Dendritic cell treated with granulocyte-macrophage colony-stimulating factor and Interleukin-4, amounts not matched to agents 40 ng/mL and 50 ng/mL, for 4 days (primary cell): ENCODE measurements at regions not wholly inside any gene's neighbourhood (a gene's known extent, or its start where the extent isn't known, plus 50 kb on each side); places are given as distances from the start of the nearest gene placed in this dataset.

Source experiments
- H3K27ac Mint-ChIP-seq: one replicate; pipeline ENCODE4 v1.8.0; 2022; ENCODE audit warnings: mild to moderate bottlenecking, mixed read lengths
- H3K27me3 Mint-ChIP-seq: one replicate; pipeline ENCODE4 v1.8.0; 2022; ENCODE audit warnings: mild to moderate bottlenecking, mixed read lengths
- H3K36me3 Mint-ChIP-seq: one replicate; pipeline ENCODE4 v1.8.0; 2022; ENCODE audit warnings: low read depth, mixed read lengths
- H3K4me1 Mint-ChIP-seq: one replicate; pipeline ENCODE4 v1.8.0; 2022; ENCODE audit warnings: low read depth, mixed read lengths
- H3K4me3 Mint-ChIP-seq: one replicate; pipeline ENCODE4 v1.8.0; 2022; ENCODE audit warnings: mild to moderate bottlenecking, moderate library complexity, mixed read lengths
- H3K9me3 Mint-ChIP-seq: one replicate; pipeline ENCODE4 v1.8.0; 2022; ENCODE audit warnings: mixed read lengths
- intact Hi-C: fragments of 100-400 bp; cut with micrococcal nuclease; formaldehyde crosslinking; loops from one replicate; pipeline ENCODE4 v1.15.0; 2022

- Mint-ChIP-seq H3K27me3 (peaks cover 5% of the 10 kb centered on the region), H3K4me3 (no peak overlapping the region), H3K27ac (peak overlapping the region; percentile 81), H3K4me1 (peaks cover 38% of the 10 kb centered on the region), H3K36me3 (no peaks in the 10 kb centered on the region), H3K9me3 (no peaks in the 10 kb centered on the region)
- intact Hi-C loops = no loop called here
Observed at GRCh38 chr9:91062281-91062680, 260.7 kb downstream of the SYK start.

GRCh38 chr9:91063471-91063870 is 261.9 kb downstream of the SYK start:
- Mint-ChIP-seq H3K4me3 (no peak overlapping the region), H3K36me3 (no peaks in the 10 kb centered on the region), H3K9me3 (no peaks in the 10 kb centered on the region), H3K27ac (no peak overlapping the region), H3K4me1 (peaks cover 31% of the 10 kb centered on the region), H3K27me3 (peaks cover 5% of the 10 kb centered on the region)
- intact Hi-C loops = no loop called here

GRCh38 chr9:91065231-91066041 is 263.8 kb downstream of the SYK start:
- Mint-ChIP-seq H3K9me3 (no peaks in the 10 kb centered on the region), H3K27ac (no peak overlapping the region), H3K36me3 (no peaks in the 10 kb centered on the region), H3K27me3 (peaks cover 4% of the 10 kb centered on the region), H3K4me1 (peaks cover 29% of the 10 kb centered on the region), H3K4me3 (no peak overlapping the region)
- intact Hi-C loops = no loop called here

- H3K36me3 Mint-ChIP-seq = no peaks in the 10 kb centered on the region
- peaks cover 25% of the 10 kb centered on the region for H3K4me1 Mint-ChIP-seq
- no peaks in the 10 kb centered on the region for H3K9me3 Mint-ChIP-seq
- intact Hi-C loops = no loop called here
- peaks cover 4% of the 10 kb centered on the region for H3K27me3 Mint-ChIP-seq
- no peak overlapping the region for H3K27ac Mint-ChIP-seq
- no peak overlapping the region for H3K4me3 Mint-ChIP-seq
Observed at GRCh38 chr9:91066042-91066415, 264.4 kb downstream of the SYK start.

- intact Hi-C loops = no loop called here
- Mint-ChIP-seq H3K4me3 (no peak overlapping the region), H3K36me3 (no peaks in the 10 kb centered on the region), H3K9me3 (no peaks in the 10 kb centered on the region), H3K27me3 (peaks cover 4% of the 10 kb centered on the region), H3K4me1 (peaks cover 22% of the 10 kb centered on the region), H3K27ac (no peak overlapping the region)
Observed at GRCh38 chr9:91066856-91067255, 265.2 kb downstream of the SYK start.

GRCh38 chr9:91067306-91067860 is 265.8 kb downstream of the SYK start:
- Mint-ChIP-seq H3K9me3 (no peaks in the 10 kb centered on the region), H3K4me3 (no peak overlapping the region), H3K4me1 (peaks cover 17% of the 10 kb centered on the region), H3K36me3 (no peaks in the 10 kb centered on the region), H3K27ac (no peak overlapping the region), H3K27me3 (peaks cover 4% of the 10 kb centered on the region)
- intact Hi-C loops = no loop called here

- Mint-ChIP-seq H3K4me1 (peaks cover 7% of the 10 kb centered on the region), H3K27ac (peak overlapping the region; percentile 1), H3K9me3 (no peaks in the 10 kb centered on the region), H3K4me3 (no peak overlapping the region), H3K36me3 (no peaks in the 10 kb centered on the region), H3K27me3 (peaks cover 2% of the 10 kb centered on the region)
- intact Hi-C loops = no loop called here
Observed at GRCh38 chr9:91071184-91071990, 269.8 kb downstream of the SYK start.

GRCh38 chr9:91073049-91073810 is 271.6 kb downstream of the SYK start:
- Mint-ChIP-seq H3K27me3 (peaks cover 2% of the 10 kb centered on the region), H3K9me3 (no peaks in the 10 kb centered on the region), H3K36me3 (no peaks in the 10 kb centered on the region), H3K4me3 (no peak overlapping the region), H3K27ac (no peak overlapping the region), H3K4me1 (peaks cover 7% of the 10 kb centered on the region)
- intact Hi-C loops = no loop called here

- no peak overlapping the region for H3K27ac Mint-ChIP-seq
- intact Hi-C loops = no loop called here
- H3K4me1 Mint-ChIP-seq = peaks cover 7% of the 10 kb centered on the region
- H3K4me3 Mint-ChIP-seq = no peak overlapping the region
- no peaks in the 10 kb centered on the region for H3K9me3 Mint-ChIP-seq
- H3K36me3 Mint-ChIP-seq = no peaks in the 10 kb centered on the region
- peaks cover 2% of the 10 kb centered on the region for H3K27me3 Mint-ChIP-seq
Observed at GRCh38 chr9:91073811-91074771, 272.5 kb downstream of the SYK start.

- H3K9me3 Mint-ChIP-seq = no peaks in the 10 kb centered on the region
- H3K36me3 Mint-ChIP-seq = no peaks in the 10 kb centered on the region
- peaks cover 7% of the 10 kb centered on the region for H3K4me1 Mint-ChIP-seq
- H3K27me3 Mint-ChIP-seq = peaks cover 2% of the 10 kb centered on the region
- no peak overlapping the region for H3K27ac Mint-ChIP-seq
- intact Hi-C loops = no loop called here
- no peak overlapping the region for H3K4me3 Mint-ChIP-seq
Observed at GRCh38 chr9:91074866-91075265, 273.2 kb downstream of the SYK start.

- Mint-ChIP-seq H3K4me1 (peaks cover 7% of the 10 kb centered on the region), H3K27me3 (peaks cover 2% of the 10 kb centered on the region), H3K9me3 (no peaks in the 10 kb centered on the region), H3K36me3 (no peaks in the 10 kb centered on the region), H3K4me3 (no peak overlapping the region), H3K27ac (no peak overlapping the region)
- intact Hi-C loops = no loop called here
Observed at GRCh38 chr9:91075279-91075678, 273.7 kb downstream of the SYK start.

GRCh38 chr9:91077624-91078368 is 276.2 kb downstream of the SYK start:
- Mint-ChIP-seq H3K36me3 (no peaks in the 10 kb centered on the region), H3K4me1 (peaks cover 4% of the 10 kb centered on the region), H3K27me3 (peaks cover 2% of the 10 kb centered on the region), H3K27ac (no peak overlapping the region), H3K4me3 (no peak overlapping the region), H3K9me3 (no peaks in the 10 kb centered on the region)
- intact Hi-C loops = no loop called here
